OCI-LY7 (cell line): ENCODE measurements at regions not wholly inside any gene's neighbourhood (a gene's known extent, or its start where the extent isn't known, plus 50 kb on each side); places are given as distances from the start of the nearest gene placed in this dataset.

Experiments used
- CTCF ChIP-seq: fragments of 200-600 bp; sonication (generic); conservative IDR thresholded peaks from 2 replicates; pipeline ENCODE4 v1.5.1; 2014; ENCODE audit warnings: mild to moderate bottlenecking, antibody characterized with exemption, low read length, moderate library complexity, mixed read lengths
- EZH2phosphoT487 ChIP-seq: fragments of 200-600 bp; sonication (generic); IDR thresholded peaks from 2 replicates; pipeline ENCODE4 v1.6.1; 2018; ENCODE audit warnings: low read depth, borderline replicate concordance, mild to moderate bottlenecking, mixed run types, antibody characterized with exemption, low read length, moderate library complexity, mixed read lengths

DNA sequence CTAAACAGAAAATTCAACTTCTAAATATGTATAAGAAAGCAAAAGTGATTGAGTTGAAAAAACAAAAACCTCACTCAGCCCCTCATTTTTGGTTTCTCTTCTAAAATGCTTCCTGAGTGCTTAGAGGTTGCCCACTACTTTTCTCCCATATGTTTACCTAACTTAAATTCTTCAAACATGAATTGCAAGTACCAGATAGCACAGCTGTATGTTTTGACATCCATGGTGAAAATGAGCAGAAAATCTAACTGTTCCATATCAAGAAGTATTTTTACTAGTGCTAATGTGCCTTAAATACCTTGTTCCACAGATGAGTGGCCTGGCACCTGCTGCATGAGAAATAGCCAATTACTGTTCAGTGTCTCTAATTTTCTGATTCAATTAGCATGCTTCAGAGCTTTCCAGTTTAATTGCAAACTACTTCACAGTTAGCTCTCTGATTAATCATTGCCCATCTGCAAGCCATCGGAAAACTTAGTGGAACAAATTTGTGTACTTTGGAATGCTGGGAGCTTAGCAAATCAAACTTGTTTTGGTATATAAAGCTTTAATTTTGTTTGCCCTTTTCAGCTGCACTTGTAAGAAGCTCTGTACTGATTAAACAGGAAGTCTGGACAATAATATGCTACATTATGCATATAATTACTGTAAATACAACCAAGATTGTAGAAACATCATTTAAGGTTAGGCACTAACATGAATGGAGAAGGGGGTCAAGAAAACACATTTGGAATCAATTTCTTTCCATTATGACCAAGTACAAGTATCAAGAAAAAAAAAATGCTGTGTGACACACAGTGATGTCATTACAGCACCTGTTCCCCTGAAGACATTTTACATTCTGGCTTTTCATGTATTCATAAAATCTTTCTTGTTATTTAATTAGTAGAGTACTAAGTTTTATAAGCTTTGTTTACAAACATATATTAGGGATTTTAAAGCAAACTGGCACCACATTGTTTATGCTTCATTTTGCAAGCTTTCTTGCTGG lies 65.6 kb downstream of the POU5F2 start:
- no peak for TF ChIP-seq CTCF
- TF ChIP-seq EZH2phosphoT487: no peak
